HG02763 (cell line): ENCODE measurements at regions not wholly inside any gene's neighbourhood (a gene's known extent, or its start where the extent isn't known, plus 50 kb on each side); places are given as distances from the start of the nearest gene placed in this dataset.

Experiments used
- ATAC-seq: cut with Tn5 transposase; IDR thresholded peaks from one replicate; pipeline ENCODE4 v1.9.1; 2021; ENCODE audit warnings: mild to moderate bottlenecking, moderate library complexity; ENCODE audit not compliant: unreplicated experiment

- no peak for ATAC-seq
Measured at GRCh38 chr3:22208844-22209243, 457.8 kb upstream of the ZNF385D start.

- ATAC-seq: no peak
Measured at GRCh38 chr3:22209578-22209977, 458.6 kb upstream of the ZNF385D start.

GRCh38 chr3:22210693-22211092 is 459.7 kb upstream of the ZNF385D start:
- ATAC-seq: no peak

GRCh38 chr3:22216601-22217000 is 465.6 kb upstream of the ZNF385D start:
- ATAC-seq: no peak

GRCh38 chr3:22225161-22225560 is 474.2 kb upstream of the ZNF385D start:
- no peak for ATAC-seq

GRCh38 chr3:22228705-22229104 is 477.7 kb upstream of the ZNF385D start:
- no peak for ATAC-seq

- no peak for ATAC-seq
Measured at GRCh38 chr3:22231061-22231460, 480.1 kb upstream of the ZNF385D start.

GRCh38 chr3:22236490-22237270 is 485.7 kb upstream of the ZNF385D start:
- no peak for ATAC-seq

GRCh38 chr3:22239011-22239410 is 488.0 kb upstream of the ZNF385D start:
- ATAC-seq: no peak

- no peak for ATAC-seq
Measured at GRCh38 chr3:22241110-22241509, 490.1 kb upstream of the ZNF385D start.

GRCh38 chr3:22244761-22245521 is 493.9 kb upstream of the ZNF385D start:
- ATAC-seq: no peak

GRCh38 chr3:22245811-22246583 is 495.0 kb upstream of the ZNF385D start:
- no peak for ATAC-seq

GRCh38 chr3:22249658-22250057 is 498.6 kb upstream of the ZNF385D start:
- ATAC-seq: no peak

- ATAC-seq: no peak
Measured at GRCh38 chr3:22257252-22257651, 506.2 kb upstream of the ZNF385D start.

- ATAC-seq: no peak
Measured at GRCh38 chr3:22262386-22262785, 511.4 kb upstream of the ZNF385D start.

- ATAC-seq: no peak
Measured at GRCh38 chr3:22263042-22263441, 512.0 kb upstream of the ZNF385D start.

GRCh38 chr3:22265403-22265802 is 514.4 kb upstream of the ZNF385D start:
- ATAC-seq: no peak

GRCh38 chr3:22269831-22270230 is 518.8 kb upstream of the ZNF385D start:
- no peak for ATAC-seq

GRCh38 chr3:22276351-22276750 is 525.3 kb upstream of the ZNF385D start:
- no peak for ATAC-seq

GRCh38 chr3:22284559-22284958 is 533.5 kb upstream of the ZNF385D start:
- ATAC-seq: no peak

- no peak for ATAC-seq
Measured at GRCh38 chr3:22288756-22289155, 537.7 kb upstream of the ZNF385D start.

GRCh38 chr3:22292681-22293080 is 541.7 kb upstream of the ZNF385D start:
- no peak for ATAC-seq
